Astrocyte of the spinal cord (primary cell): ENCODE measurements at regions not wholly inside any gene's neighbourhood (a gene's known extent, or its start where the extent isn't known, plus 50 kb on each side); places are given as distances from the start of the nearest gene placed in this dataset.
"Not testable (repeated sequence)": the region's sequence is repeated elsewhere in the genome, so short reads cannot be mapped to it uniquely, and the experiment has no call there.

Source experiments
- DNase-seq: peaks from one replicate; pipeline ENCODE4 v3.0.0; 2011; ENCODE audit warnings: low read depth, low spot score
- H3K4me3 ChIP-seq: 2 replicates; pipeline ENCODE4 v1.5.1; 2011; ENCODE audit warnings: low read depth, mild to moderate bottlenecking, low read length, moderate library complexity
- in situ Hi-C: cut with HindIII; loops from 2 replicates; pipeline ENCODE4 v1.10.0; 2017; ENCODE audit warnings: low sequenced_read_pairs
- TF ChIP-seq, protein P1 (sequence below): IDR thresholded peaks from 2 replicates; pipeline ENCODE4 v1.5.1; 2012; ENCODE audit warnings: low read depth, mild to moderate bottlenecking, low read length, inconsistent platforms

DNA sequence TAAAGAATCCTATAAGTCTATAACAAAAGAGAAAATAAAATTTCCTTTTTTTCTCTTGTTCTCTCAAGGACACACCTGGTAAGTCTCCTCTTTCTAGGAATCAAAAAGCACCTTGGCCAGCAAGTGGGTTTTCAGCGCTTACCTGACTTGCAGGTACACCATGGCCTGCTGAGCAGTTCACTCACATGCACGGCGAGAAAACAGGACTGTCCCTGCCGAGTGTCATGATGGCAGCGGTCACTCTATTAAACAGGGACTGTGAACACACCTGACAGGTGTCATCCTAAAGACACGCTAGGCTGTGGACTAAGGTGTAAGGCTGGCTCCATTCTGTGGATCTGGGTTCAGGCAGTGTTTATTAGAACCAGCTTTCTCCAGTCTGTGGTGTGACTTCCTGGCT is 170.2 kb downstream of the TEX29 start:
- no peak for DNase-seq
- TF ChIP-seq, protein P1, sequence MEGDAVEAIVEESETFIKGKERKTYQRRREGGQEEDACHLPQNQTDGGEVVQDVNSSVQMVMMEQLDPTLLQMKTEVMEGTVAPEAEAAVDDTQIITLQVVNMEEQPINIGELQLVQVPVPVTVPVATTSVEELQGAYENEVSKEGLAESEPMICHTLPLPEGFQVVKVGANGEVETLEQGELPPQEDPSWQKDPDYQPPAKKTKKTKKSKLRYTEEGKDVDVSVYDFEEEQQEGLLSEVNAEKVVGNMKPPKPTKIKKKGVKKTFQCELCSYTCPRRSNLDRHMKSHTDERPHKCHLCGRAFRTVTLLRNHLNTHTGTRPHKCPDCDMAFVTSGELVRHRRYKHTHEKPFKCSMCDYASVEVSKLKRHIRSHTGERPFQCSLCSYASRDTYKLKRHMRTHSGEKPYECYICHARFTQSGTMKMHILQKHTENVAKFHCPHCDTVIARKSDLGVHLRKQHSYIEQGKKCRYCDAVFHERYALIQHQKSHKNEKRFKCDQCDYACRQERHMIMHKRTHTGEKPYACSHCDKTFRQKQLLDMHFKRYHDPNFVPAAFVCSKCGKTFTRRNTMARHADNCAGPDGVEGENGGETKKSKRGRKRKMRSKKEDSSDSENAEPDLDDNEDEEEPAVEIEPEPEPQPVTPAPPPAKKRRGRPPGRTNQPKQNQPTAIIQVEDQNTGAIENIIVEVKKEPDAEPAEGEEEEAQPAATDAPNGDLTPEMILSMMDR = no peak
- in situ Hi-C loops = no loop called here
- no peak overlapping the region for H3K4me3 ChIP-seq

DNA sequence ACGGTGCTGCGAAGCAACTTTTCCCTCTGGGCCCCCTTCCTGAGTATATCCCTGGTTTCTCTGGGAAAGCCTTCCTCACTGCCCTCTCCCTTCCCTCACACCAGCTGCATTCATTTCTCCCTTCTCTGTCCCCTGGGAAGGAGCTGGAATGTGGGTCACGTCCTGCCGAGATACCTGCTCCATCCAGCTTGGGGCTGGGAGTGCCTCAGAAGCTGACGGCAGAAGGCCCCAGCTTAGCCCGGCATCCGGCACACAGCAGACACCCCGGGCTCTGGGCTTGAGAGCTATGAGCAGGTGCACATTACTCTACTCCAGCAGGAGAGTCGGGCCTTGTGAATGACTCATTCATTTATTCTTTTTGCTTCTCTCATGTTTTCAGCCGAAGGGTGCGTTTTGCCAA is 170.6 kb downstream of the TEX29 start:
- TF ChIP-seq, protein P1 = no peak
- H3K4me3 ChIP-seq = no peak overlapping the region
- in situ Hi-C loops = no loop called here
- DNase-seq = no peak

DNA sequence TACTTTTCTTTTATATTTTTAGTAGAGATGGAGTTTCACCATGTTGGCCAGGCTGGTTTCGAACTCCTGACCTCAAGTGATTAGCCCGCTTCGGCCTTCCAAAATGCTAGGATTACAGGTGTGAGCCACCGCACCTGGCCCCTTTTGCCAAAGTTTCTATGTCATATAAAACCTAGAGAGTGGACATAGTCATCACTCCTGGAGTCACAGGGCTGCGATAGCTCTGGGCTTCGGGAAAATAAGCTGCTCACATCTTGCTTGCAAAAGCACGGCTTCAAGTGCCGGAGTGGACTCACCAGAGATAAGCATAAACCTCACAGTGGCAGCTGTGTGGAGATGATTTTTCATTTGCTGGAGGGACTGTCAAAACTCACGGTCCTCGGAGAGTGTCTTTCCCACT is 171.2 kb downstream of the TEX29 start:
- TF ChIP-seq, protein P1 = no peak
- DNase-seq = no peak
- no peak overlapping the region for H3K4me3 ChIP-seq
- in situ Hi-C loops = no loop called here

DNA sequence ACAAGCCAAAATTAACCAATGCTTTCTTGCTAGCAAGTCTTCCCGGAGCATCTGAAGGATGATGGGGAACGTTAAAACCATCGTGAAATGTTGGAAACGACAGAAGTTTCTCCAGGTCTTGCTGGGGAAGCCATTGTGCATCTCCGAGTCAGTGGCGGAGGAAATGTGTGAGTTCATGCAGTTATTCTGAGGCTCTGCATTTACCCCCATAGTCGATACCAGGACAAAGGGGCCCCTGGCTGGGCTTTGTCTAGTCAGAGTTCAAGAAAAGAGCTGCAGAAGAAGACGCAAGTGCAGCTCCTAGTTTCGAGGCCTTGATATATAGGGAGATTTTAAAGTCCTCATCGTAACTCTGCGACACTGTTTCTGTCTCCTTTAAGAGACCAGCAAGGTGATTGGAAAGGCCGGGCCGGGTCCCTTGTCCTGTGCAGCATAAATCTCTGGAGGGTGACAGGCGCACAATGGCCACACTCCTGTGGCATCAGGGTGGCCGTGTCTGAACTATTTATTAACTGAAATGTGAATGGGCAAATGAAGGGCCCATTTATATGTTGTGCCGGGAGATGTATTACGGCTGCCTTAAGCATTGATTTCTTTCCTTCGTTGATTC is 172.0 kb downstream of the TEX29 start:
- DNase-seq = no peak
- no peak overlapping the region for H3K4me3 ChIP-seq
- TF ChIP-seq, protein P1 = no peak
- in situ Hi-C loops = no loop called here

DNA sequence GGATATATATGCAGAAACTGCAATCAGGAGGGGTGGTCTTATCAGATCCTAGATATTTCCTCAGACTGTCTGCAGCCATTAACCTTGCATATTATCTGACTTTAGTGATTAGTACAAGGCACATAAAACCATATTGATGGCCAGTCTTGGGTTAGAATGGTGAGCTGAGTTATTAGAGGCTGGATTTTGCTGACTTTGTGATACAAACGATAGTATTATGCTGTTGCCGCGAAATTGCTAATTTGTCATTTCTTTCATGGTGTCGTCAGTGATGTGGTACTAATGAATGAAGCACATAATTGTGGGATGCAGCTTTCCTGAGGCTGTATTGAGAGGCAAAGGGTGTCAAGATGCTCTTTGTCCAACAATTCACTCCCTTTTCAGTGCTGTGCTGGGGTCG is 172.5 kb downstream of the TEX29 start:
- H3K4me3 ChIP-seq = no peak overlapping the region
- TF ChIP-seq, protein P1 = no peak
- no peak for DNase-seq
- in situ Hi-C loops = no loop called here

DNA sequence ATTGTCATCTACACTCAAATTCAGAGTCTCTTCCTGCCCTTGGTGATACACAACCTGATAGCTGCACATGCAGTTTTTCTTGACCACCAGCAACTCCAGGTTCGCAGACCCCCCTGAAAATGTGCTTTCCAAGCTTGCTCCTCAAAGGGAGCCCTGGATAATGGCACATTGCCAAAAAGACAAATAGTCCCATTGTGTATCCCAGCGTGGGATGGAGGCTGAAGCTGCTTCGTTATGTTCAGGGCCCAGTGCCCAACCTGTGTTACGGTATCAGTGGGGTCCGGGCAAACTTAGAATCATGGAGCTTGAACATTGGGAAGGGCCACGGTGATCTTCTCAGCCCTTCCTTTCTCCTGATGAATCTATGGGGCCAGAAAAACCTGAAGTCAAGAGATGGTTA is 173.0 kb downstream of the TEX29 start:
- no peak overlapping the region for H3K4me3 ChIP-seq
- TF ChIP-seq, protein P1 = no peak
- in situ Hi-C loops = no loop called here
- DNase-seq = no peak

DNA sequence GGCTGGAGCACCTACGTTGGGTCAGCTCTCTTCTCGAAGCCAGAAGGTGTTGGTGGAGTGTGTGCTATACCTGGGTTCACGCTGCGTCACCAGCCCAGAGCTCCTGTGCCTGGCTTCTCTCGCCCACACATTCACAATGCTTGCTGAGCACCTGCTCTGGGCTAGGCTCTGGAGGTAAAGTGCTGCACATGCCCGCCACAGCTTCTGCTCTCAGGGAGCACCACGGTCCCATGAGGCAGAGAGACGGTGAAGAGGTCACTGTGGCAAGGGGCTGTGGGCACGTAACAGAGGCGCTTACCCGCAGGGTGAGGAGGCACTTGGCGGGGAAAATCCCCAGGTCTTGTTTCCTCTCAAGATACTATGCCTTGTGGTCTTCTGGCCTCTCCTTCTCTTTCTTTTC is 174.2 kb downstream of the TEX29 start:
- DNase-seq = no peak
- H3K4me3 ChIP-seq = no peak overlapping the region
- TF ChIP-seq, protein P1 = no peak
- in situ Hi-C loops = no loop called here

DNA sequence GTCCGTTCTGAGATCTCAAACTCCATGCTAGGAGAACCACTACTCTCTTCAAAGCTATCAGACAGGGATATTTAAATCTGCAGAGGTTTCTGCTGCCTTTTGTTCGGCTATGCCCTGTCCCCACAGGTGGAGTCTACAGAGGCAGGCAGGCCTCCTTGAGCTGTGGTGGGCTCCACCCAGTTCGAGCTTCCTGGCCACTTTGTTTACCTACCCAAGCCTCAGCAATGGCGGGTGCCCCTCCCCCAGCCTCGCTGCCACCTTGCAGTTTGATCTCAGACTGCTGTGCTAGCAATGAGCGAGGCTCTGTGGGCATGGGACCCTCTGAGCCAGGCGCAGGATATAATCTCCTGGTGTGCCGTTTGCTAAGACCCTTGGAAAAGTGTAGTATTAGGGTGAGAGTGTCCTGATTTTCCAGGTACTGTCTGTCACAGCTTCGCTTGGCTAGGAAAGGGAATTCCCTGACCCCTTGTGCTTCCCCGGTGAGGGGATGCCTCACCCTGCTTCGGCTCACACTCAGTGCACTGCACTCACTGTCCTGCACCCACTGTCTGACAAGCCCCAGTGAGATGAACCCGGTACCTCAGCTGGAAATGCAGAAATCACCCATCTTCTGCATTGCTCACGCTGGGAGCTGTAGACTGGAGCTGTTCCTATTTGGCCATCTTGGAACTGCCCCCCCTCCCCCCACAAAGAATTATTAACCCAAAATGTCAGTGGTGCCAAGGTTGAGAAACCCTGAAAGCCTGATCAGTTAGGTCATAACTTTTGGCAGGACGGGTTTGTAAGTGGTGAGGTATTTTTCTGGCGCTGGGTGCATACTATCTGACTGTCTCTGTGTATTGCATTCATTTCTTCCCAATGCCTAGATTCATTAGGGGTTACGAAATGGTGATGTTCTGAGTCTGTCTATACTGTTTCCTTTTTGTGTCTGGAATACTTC is 181.4 kb downstream of the TEX29 start:
- H3K4me3 ChIP-seq, in situ Hi-C loops, DNase-seq: not testable (repeated sequence)
